GM10266 (cell line): ENCODE measurements at regions not wholly inside any gene's neighbourhood (a gene's known extent, or its start where the extent isn't known, plus 50 kb on each side); places are given as distances from the start of the nearest gene placed in this dataset.

Experiments used
- DNase-seq: peaks from one replicate; pipeline ENCODE4 v3.0.0; 2012; ENCODE audit errors: extremely low spot score
- TF ChIP-seq, protein P1 (sequence below): IDR thresholded peaks from 2 replicates; pipeline ENCODE4 v1.5.1; 2012; ENCODE audit warnings: mild to moderate bottlenecking, low read depth; ENCODE audit not compliant: control insufficient read depth, insufficient read depth; ENCODE audit errors: missing control alignments

GRCh38 chr10:108249940-108250339 is 1085.4 kb upstream of the SORCS1 start:
- TF ChIP-seq, protein P1, sequence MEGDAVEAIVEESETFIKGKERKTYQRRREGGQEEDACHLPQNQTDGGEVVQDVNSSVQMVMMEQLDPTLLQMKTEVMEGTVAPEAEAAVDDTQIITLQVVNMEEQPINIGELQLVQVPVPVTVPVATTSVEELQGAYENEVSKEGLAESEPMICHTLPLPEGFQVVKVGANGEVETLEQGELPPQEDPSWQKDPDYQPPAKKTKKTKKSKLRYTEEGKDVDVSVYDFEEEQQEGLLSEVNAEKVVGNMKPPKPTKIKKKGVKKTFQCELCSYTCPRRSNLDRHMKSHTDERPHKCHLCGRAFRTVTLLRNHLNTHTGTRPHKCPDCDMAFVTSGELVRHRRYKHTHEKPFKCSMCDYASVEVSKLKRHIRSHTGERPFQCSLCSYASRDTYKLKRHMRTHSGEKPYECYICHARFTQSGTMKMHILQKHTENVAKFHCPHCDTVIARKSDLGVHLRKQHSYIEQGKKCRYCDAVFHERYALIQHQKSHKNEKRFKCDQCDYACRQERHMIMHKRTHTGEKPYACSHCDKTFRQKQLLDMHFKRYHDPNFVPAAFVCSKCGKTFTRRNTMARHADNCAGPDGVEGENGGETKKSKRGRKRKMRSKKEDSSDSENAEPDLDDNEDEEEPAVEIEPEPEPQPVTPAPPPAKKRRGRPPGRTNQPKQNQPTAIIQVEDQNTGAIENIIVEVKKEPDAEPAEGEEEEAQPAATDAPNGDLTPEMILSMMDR, result peak; percentile 33
- no peak for DNase-seq

GRCh38 chr10:108244443-108245228 is 1080.1 kb upstream of the SORCS1 start:
- no peak for DNase-seq
- TF ChIP-seq, protein P1, result no peak

- TF ChIP-seq, protein P1, result no peak
- no peak for DNase-seq
Observed at GRCh38 chr10:108241166-108241565, 1076.7 kb upstream of the SORCS1 start.

- DNase-seq, result no peak
- TF ChIP-seq, protein P1, result no peak
Observed at GRCh38 chr10:108238261-108238660, 1073.8 kb upstream of the SORCS1 start.

- no peak for DNase-seq
- TF ChIP-seq, protein P1, result no peak
Observed at GRCh38 chr10:108230478-108231170, 1066.1 kb upstream of the SORCS1 start.

GRCh38 chr10:108208732-108209131 is 1044.2 kb upstream of the SORCS1 start:
- TF ChIP-seq, protein P1, result no peak
- DNase-seq, result no peak

DNA sequence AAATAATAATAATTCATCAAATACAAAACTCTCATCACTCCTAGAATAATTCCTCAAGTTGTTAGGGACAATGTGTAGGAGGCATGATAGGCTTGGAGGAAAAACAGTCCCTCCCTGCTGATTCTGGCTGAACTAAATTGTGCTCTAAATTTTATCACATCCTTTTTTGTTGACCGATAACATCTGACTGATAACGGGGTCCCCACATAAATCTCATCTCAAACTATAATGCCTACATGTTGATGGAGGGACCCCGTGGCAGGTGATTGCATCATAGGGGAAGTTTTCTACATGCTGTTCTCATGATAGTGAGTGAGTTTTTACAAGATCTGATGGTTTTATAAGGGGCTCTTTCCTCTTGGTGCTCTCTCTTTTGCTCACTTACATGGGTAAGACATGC is 1043.5 kb upstream of the SORCS1 start:
- no peak for DNase-seq
- TF ChIP-seq, protein P1, result no peak
